Upper lobe of right lung (tissue), 1 donor: ENCODE measurements at regions not wholly inside any gene's neighbourhood (a gene's known extent, or its start where the extent isn't known, plus 50 kb on each side); places are given as distances from the start of the nearest gene placed in this dataset.

Source experiments
- ATAC-seq: fragments of 200-7000 bp; cut with Tn5 transposase; one replicate; pipeline ENCODE4 v1.9.1; 2020; ENCODE audit warnings: mild to moderate bottlenecking, moderate library complexity
- DNase-seq: peaks from one replicate; pipeline ENCODE4 v3.0.0-alpha.2; 2020
- H3K27ac ChIP-seq: fragments of 200-600 bp; one replicate; pipeline ENCODE4 v1.8.0; 2022
- H3K27me3 ChIP-seq: fragments of 200-600 bp; one replicate; pipeline ENCODE4 v1.8.0; 2022; ENCODE audit warnings: mild to moderate bottlenecking
- H3K36me3 ChIP-seq: fragments of 200-600 bp; one replicate; pipeline ENCODE4 v1.8.0; 2022
- H3K4me1 ChIP-seq: fragments of 200-600 bp; one replicate; pipeline ENCODE4 v1.8.0; 2022
- H3K4me3 ChIP-seq: fragments of 200-600 bp; one replicate; pipeline ENCODE4 v1.8.0; 2022; ENCODE audit warnings: mild to moderate bottlenecking
- H3K9me3 ChIP-seq: fragments of 200-600 bp; one replicate; pipeline ENCODE4 v1.8.0; 2022
- CTCF ChIP-seq: fragments of 200-600 bp; IDR thresholded peaks from one replicate; pipeline ENCODE4 v1.8.0; 2022; ENCODE audit warnings: antibody characterized with exemption
- intact Hi-C: fragments of 100-400 bp; cut with DNase I; formaldehyde crosslinking; loops from one replicate; pipeline ENCODE4 v1.11.0; 2022
- donor health status: DM: no; HTN: yes; CAD: no; lungs with severe emphysema.

GRCh38 chr11:21625982-21626381 is 566.9 kb upstream of the ANO5 start:
- Histone ChIP-seq H3K4me1 (no peaks in the 10 kb centered on the region), H3K9me3 (no peaks in the 10 kb centered on the region), H3K4me3 (no peak overlapping the region), H3K36me3 (no peaks in the 10 kb centered on the region), H3K27me3 (no peaks in the 10 kb centered on the region), H3K27ac (no peak overlapping the region)
- intact Hi-C loops, result no loop called here
- ATAC-seq (peak; percentile 96), DNase-seq (no peak)
- no peak for TF ChIP-seq CTCF

DNA sequence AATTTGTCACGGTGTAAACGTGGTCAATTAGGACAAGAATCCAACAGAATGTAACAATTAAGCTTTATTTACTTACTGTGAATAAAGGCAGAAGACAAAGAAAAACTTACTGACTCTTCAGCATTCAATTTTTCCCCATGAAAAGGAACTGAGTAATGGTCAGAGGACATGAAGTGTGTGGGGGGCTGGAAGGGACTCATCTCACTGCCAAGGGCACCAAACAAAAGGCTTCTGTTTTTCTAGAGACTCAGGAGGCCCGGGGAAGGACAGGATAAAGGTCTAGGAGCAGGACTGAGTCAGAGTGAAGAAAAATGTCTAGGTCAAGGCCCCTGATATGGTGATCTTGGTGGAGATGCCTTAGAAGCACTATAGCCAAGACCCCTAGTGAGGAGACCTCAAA is 564.2 kb upstream of the ANO5 start:
- no peaks in the 10 kb centered on the region for H3K9me3 ChIP-seq
- H3K27me3 ChIP-seq, result no peaks in the 10 kb centered on the region
- no peaks in the 10 kb centered on the region for H3K36me3 ChIP-seq
- H3K4me1 ChIP-seq, result no peaks in the 10 kb centered on the region
- no peak overlapping the region for H3K27ac ChIP-seq
- TF ChIP-seq CTCF, result no peak
- intact Hi-C loops, result no loop called here
- ATAC-seq, result no peak
- DNase-seq, result no peak
- H3K4me3 ChIP-seq, result no peak overlapping the region

DNA sequence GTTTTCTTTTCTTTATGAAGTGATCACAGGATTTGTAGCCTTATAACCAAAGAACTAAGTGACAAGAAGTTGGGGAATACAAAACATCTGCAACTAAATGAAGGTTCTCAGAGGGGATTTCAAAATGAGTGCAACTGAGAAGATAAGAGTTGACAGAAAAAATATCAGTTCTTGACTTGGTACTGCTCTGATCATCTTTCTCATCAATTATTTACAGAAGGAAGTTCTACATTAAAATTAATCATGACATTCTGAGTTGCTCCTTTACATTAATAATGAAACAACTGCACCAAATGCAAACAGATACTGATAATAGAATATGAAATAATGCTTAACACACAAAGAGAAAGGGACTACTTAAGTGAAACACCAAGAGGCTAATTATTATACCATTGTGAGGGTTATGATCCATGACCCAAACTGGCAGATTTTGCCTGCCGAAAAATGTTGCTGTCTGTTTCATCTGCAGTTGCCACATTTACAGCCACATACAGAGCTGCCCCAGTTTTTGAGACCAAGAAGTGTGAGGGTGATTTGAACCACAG is 561.9 kb upstream of the ANO5 start:
- no peak overlapping the region for H3K4me3 ChIP-seq
- intact Hi-C loops, result no loop called here
- no peak for DNase-seq

GRCh38 chr11:21631991-21632390 is 560.9 kb upstream of the ANO5 start:
- Histone ChIP-seq H3K27ac (no peak overlapping the region), H3K4me1 (no peaks in the 10 kb centered on the region), H3K36me3 (no peaks in the 10 kb centered on the region), H3K9me3 (no peaks in the 10 kb centered on the region), H3K4me3 (no peak overlapping the region), H3K27me3 (no peaks in the 10 kb centered on the region)
- TF ChIP-seq CTCF, result no peak
- ATAC-seq, result no peak
- DNase-seq, result no peak
- intact Hi-C loops, result no loop called here

More for the DNA sequence above, 561.9 kb upstream of the ANO5 start:
- TF ChIP-seq CTCF, result no peak
- Histone ChIP-seq H3K4me1 (no peaks in the 10 kb centered on the region), H3K36me3 (no peaks in the 10 kb centered on the region), H3K27me3 (no peaks in the 10 kb centered on the region), H3K27ac (no peak overlapping the region), H3K9me3 (no peaks in the 10 kb centered on the region)
- no peak for ATAC-seq

GRCh38 chr11:21634491-21634890 is 558.4 kb upstream of the ANO5 start:
- DNase-seq, result no peak
- TF ChIP-seq CTCF, result no peak
- no peak for ATAC-seq
- Histone ChIP-seq H3K27me3 (no peaks in the 10 kb centered on the region), H3K36me3 (no peaks in the 10 kb centered on the region), H3K4me1 (no peaks in the 10 kb centered on the region), H3K27ac (no peak overlapping the region), H3K9me3 (no peaks in the 10 kb centered on the region), H3K4me3 (no peak overlapping the region)
- intact Hi-C loops, result no loop called here

GRCh38 chr11:21634956-21635355 is 557.9 kb upstream of the ANO5 start:
- no peak for TF ChIP-seq CTCF
- DNase-seq, result no peak
- ATAC-seq, result no peak
- Histone ChIP-seq H3K9me3 (no peaks in the 10 kb centered on the region), H3K27ac (no peak overlapping the region), H3K27me3 (no peaks in the 10 kb centered on the region), H3K36me3 (no peaks in the 10 kb centered on the region), H3K4me1 (no peaks in the 10 kb centered on the region), H3K4me3 (no peak overlapping the region)
- intact Hi-C loops, result no loop called here
